ENCODE measurements at regions not wholly inside any gene's neighbourhood (a gene's known extent, or its start where the extent isn't known, plus 50 kb on each side); places are given as distances from the start of the nearest gene placed in this dataset.
"Not testable (repeated sequence)": the region's sequence is repeated elsewhere in the genome, so short reads cannot be mapped to it uniquely, and the experiment has no call there.

- Histone ChIP-seq H3K36me3 (no peaks in the 10 kb centered on the region), H3K4me1 (no peaks in the 10 kb centered on the region), H3K4me3 (no peak overlapping the region), H3K9me3 (no peaks in the 10 kb centered on the region), H3K27me3 (peaks cover 0 to 5% of the 10 kb centered on the region in 2 donors), H3K27ac (no peak overlapping the region)
- TF ChIP-seq CTCF (IDR thresholded peaks at IDR 0.05) (no peak), POLR2A (IDR thresholded peaks at IDR 0.05) (no peak)
- no peak for DNase-seq
- no peak for ATAC-seq
- intact Hi-C loops (cut with DNase I) = no loop called here
- WGBS (ENCODE audit: insufficient coverage, low coverage, low lambda C conversion rate, missing lambda C conversion rate) = 42% methylated on average over 3 of the region's 3 CpGs
Observed at GRCh38 chrX:25503826-25504225, 488.1 kb upstream of the ARX start.

- no peak overlapping the region for H3K4me3 ChIP-seq
- H3K9me3 ChIP-seq = no peaks in the 10 kb centered on the region
- H3K27ac ChIP-seq = no peak overlapping the region
- no peaks in the 10 kb centered on the region for H3K36me3 ChIP-seq
- TF ChIP-seq POLR2A (IDR thresholded peaks at IDR 0.05) (no peak), CTCF (IDR thresholded peaks at IDR 0.05) (no peak)
- no peak for ATAC-seq
- H3K4me1 ChIP-seq = no peaks in the 10 kb centered on the region
- intact Hi-C loops (cut with DNase I) = no loop called here
- DNase-seq = no peak
- peaks cover 0 to 5% of the 10 kb centered on the region in 2 donors for H3K27me3 ChIP-seq
- WGBS (ENCODE audit: insufficient coverage, low coverage, low lambda C conversion rate, missing lambda C conversion rate) = 47% methylated on average over 2 of the region's 2 CpGs
Observed at GRCh38 chrX:25507801-25508200, 492.0 kb upstream of the ARX start.

GRCh38 chrX:25519258-25519657 is 503.5 kb upstream of the ARX start:
- Histone ChIP-seq H3K4me1 (peaks cover 0 to 7% (median 0%) of the 10 kb centered on the region in 4 donors), H3K27ac (no peak overlapping the region), H3K27me3 (no peaks in the 10 kb centered on the region), H3K4me3 (no peak overlapping the region), H3K9me3 (no peaks in the 10 kb centered on the region), H3K36me3 (no peaks in the 10 kb centered on the region)
- TF ChIP-seq POLR2A (IDR thresholded peaks at IDR 0.05) (no peak), CTCF (IDR thresholded peaks at IDR 0.05) (no peak)
- DNase-seq = no peak
- intact Hi-C loops (cut with DNase I) = no loop called here
- no peak for ATAC-seq
- WGBS (ENCODE audit: insufficient coverage, low coverage, low lambda C conversion rate, missing lambda C conversion rate) = 40% methylated on average over 2 of the region's 2 CpGs

GRCh38 chrX:25522443-25523010 is 506.8 kb upstream of the ARX start:
- intact Hi-C loops (cut with DNase I); H3K9me3 ChIP-seq; H3K27me3 ChIP-seq; H3K27ac ChIP-seq; H3K36me3 ChIP-seq; ATAC-seq; H3K4me1 ChIP-seq; H3K4me3 ChIP-seq; DNase-seq: not testable (repeated sequence)
- WGBS (ENCODE audit: insufficient coverage, low coverage, low lambda C conversion rate, missing lambda C conversion rate) = 67% methylated on average over 14 of the region's 20 CpGs

- no peaks in the 10 kb centered on the region for H3K9me3 ChIP-seq
- DNase-seq (peak in 1 of 3 donors; percentile 32), ATAC-seq (peak; percentile 84 to 97 (median 93))
- TF ChIP-seq CTCF (IDR thresholded peaks at IDR 0.05) (peak; percentile 29 to 52 (median 42)), POLR2A (IDR thresholded peaks at IDR 0.05) (no peak)
- intact Hi-C loops (cut with DNase I) = no loop called here
- H3K27ac ChIP-seq = no peak overlapping the region
- WGBS (ENCODE audit: insufficient coverage, low coverage, low lambda C conversion rate, missing lambda C conversion rate) = 13% methylated on average over 7 of the region's 7 CpGs
- H3K4me3 ChIP-seq = no peak overlapping the region
- peaks cover 0 to 7% (median 0%) of the 10 kb centered on the region in 4 donors for H3K4me1 ChIP-seq
- no peaks in the 10 kb centered on the region for H3K36me3 ChIP-seq
- peaks cover 0 to 5% of the 10 kb centered on the region in 2 donors for H3K27me3 ChIP-seq
Observed at GRCh38 chrX:25523574-25524540, 508.1 kb upstream of the ARX start.

All from right lobe of liver (tissue), 6 donors.